Hypothalamus (tissue), 51 donors: ENCODE measurements at regions not wholly inside any gene's neighbourhood (a gene's known extent, or its start where the extent isn't known, plus 50 kb on each side); places are given as distances from the start of the nearest gene placed in this dataset.

ENCODE experiments used
- DNase-seq, 51 donors: peaks; one replicate each; lab custom pipeline; 2025; lab: John Stamatoyannopoulos, UW

DNA sequence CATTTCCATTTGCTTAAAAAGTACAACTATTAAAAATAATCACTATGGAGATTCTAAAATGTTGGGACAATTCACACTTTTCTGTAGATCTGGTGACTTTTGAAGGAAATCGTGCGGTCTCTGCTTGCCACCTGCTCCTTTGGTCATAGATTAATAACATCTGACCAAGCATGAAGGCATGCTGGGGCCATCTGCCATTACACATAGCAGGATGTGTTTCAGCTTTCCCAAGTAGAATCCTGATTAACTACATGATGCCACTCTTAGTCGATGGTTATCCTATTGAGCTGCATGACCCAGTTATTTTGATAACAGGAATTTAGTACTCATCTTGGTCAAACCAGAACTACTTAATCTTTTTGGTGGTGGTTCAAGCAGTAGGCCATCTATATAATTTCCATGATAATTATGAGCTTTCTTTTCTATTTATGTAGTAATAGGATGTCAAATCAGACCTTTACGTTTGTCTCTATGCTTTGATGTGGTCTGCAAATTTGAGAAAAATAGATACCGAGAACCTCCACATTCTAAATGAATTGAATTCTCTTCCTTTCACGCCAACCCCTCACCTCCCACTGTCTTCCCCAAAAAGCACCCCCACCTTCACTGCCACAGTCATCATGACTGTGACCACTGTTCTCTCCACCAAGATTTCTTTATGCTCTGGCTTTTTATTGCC is 158.1 kb downstream of the DIPK2A start:
- DNase-seq, result no peak

- DNase-seq, result no peak
Observed at GRCh38 chr3:144141074-144141473, 169.5 kb downstream of the DIPK2A start.

DNA sequence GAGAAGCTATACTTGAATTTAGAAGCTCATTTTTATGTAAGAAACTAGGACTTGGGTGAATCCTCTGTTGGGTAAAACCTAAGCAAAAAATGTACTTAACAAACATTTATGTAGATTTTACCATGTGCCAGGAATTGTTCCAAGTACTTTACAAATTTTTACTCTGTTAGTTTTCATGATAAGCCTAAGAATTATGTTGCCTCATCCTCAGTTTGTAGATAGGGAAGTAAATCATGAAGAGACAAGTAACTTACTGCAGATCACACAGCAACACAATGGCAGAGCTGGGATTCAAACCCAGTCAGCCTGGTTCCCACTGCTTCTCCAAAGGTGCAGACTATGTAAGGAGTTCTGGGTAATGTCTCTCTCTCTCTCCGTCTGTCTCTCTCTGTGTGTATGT is 169.9 kb downstream of the DIPK2A start:
- no peak for DNase-seq

DNA sequence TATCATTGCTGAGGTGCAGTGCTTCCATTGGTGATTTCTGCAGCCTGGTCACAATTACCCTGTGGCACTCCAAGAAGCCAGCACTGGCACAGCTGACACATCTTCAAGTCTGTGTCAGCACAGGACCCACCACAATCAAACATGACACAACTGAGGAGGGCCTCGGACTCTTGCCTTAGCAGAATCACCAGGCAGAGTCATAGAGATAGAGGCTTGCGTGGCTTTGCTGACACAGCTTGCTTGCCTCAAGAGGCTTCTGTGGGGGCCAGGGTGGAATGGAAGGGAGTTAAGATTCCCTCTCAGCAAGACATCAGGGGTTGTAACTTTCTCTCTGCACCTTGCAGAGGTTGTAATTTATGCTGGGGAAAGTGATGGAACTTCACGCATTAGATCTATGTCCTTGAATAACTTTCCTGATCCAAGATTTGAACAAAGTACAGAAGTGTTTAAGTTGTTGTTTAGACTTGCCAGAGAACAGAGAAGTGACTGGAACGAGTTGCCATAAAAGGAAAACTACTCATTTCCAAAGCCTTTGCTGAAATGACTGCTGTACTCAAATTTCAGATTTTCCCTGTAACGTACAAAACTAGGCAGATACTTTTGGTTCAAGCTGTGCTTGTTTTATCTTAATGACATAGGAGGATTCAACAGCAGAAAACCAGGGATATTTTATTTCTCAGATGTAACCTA is 170.7 kb downstream of the DIPK2A start:
- DNase-seq, result peak in 3 of 51 donors; percentile 2 to 13 (median 9)

DNA sequence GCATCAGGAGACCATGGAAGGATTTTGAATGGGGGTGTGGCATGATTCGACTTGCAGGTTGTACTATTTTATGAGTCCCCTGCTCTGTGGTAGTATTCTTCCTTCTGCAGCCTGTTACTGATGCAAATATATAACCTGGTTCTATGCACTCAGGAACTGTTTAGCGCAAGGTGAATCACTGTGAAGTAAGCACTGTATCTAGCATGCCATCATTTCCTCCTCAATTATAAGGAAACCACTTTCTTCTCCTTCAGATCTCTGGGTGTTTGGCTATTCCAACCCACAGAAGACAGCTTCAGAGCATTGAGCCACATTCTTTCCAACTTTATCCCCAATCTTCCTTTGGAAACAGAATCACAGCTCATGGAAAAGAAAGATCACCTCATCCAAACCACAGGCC is 176.7 kb downstream of the DIPK2A start:
- no peak for DNase-seq

GRCh38 chr3:144151983-144152382 is 180.4 kb downstream of the DIPK2A start:
- DNase-seq, result no peak

- no peak for DNase-seq
Observed at GRCh38 chr3:144160627-144161026, 189.0 kb downstream of the DIPK2A start.

GRCh38 chr3:144162042-144162441 is 190.4 kb downstream of the DIPK2A start:
- DNase-seq, result no peak

DNA sequence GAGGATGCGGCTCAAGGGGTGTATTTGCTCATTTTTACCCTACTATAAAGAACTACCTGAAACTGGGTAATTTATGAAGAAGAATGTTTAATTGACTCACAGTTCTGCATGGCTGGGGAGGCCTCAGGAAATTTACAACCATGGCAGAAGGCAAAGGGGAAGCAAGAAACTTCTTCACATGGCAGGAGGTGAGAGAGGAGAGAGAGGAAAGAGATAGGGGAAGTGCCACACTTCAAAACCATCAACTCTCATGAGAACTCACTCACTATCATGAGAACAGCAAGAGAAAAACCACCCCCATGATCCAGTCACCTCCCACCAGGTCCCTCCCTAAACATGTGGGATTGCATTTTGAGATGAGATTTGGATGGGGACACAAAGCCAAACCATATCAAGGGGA is 192.7 kb downstream of the DIPK2A start:
- no peak for DNase-seq

- no peak for DNase-seq
Observed at GRCh38 chr3:144165482-144165881, 193.9 kb downstream of the DIPK2A start.

DNA sequence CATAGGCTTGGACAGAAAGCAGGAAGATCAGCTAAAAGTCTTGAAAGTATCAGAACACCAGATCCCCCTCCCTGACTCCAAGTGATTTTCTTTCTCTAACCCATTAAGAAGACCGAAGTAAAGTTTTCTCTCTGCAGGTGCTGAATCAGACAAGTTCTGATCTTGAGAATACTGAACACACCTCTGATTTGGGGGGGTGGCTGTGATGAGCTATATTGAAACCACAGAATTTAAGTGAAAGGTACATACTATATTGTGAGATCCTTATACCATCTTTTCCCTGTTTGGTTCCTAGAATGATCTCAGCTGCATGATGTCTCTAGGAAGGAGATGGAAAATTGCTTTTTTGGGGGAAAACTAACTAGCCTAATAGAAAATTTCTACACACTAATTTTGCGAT is 196.0 kb downstream of the DIPK2A start:
- DNase-seq, result no peak

DNA sequence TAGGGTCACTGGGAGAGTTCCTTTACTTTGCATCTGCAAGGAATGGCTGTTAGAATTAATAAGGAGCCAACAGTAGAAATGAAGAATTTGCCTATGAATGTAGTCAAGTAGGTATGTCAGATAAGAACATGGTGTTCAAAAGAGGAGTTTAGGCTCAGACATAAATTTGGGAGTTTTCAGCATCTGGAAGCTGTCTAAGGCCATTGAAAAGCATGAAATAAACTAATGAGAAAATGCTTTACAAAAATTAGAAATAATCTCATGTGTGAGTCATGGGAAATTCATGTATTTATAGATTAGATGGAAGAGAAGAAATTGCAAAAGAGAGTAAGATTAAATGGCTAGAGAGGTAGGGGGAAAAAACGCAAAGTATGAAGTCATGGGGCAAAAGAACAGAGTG is 201.9 kb downstream of the DIPK2A start:
- no peak for DNase-seq

DNA sequence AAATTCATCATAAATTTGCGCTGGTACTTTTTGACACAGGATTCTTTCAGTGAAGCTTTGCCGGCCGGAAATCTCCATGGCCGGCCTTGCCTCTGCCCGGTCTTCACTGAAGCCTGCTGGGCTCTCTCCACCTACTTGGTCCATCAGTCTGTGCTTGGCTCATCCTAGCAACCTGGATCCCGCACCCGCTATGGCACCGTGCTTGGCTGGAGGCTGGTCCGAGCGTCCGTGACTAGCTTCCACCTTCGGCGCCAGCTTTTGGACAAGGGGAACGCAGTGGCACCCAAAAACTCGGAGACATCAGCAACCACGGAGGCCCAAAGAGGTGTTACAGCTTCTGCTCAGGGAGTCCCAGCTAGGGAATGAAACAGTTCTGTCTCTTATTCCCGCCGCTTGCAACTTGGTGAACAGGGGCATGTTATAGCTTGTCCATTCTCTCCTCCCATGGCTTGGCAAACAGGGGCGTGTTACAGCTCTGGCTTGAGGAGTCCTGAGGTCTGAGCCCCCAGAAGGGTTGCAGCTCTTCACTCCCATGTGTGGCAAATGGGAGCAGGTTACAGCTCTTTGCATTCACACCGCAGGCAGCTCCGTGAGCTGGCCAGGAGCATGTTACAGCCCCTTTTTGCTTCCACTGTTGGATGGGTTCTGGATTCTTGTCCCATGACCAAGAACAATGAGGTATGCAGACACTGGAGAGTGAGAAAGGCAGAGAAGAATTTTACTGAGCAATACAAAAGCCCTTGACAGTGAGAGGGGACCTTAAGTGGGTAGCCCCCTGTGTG is 204.2 kb downstream of the DIPK2A start:
- no peak for DNase-seq

GRCh38 chr3:144177649-144178048 is 206.0 kb downstream of the DIPK2A start:
- DNase-seq, result no peak

GRCh38 chr3:144178607-144179006 is 207.0 kb downstream of the DIPK2A start:
- no peak for DNase-seq

- no peak for DNase-seq
Observed at GRCh38 chr3:144181062-144181461, 209.4 kb downstream of the DIPK2A start.

GRCh38 chr3:144182501-144182900 is 210.9 kb downstream of the DIPK2A start:
- DNase-seq, result no peak

DNA sequence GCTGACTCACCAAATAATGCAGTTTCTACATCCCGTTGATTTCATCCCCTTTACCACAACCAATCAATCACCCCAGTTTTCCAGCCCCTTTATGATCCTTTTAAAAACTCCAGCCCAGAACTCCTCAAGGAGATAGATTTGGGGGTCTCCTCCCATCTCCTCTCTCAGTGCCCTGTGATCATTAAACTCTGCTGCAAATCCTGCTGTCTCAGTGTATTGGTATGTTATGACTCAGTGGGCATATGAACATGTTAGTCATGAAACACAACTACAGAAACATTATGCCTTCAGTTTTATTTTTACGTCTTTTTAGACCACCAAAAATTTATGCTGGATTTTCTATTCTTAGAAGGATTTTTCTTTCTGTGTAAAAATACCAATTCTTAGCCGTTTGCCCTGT is 213.7 kb downstream of the DIPK2A start:
- DNase-seq, result no peak

- DNase-seq, result no peak
Observed at GRCh38 chr3:144187531-144188210, 216.0 kb downstream of the DIPK2A start.

- DNase-seq, result no peak
Observed at GRCh38 chr3:144189044-144189443, 217.4 kb downstream of the DIPK2A start.

DNA sequence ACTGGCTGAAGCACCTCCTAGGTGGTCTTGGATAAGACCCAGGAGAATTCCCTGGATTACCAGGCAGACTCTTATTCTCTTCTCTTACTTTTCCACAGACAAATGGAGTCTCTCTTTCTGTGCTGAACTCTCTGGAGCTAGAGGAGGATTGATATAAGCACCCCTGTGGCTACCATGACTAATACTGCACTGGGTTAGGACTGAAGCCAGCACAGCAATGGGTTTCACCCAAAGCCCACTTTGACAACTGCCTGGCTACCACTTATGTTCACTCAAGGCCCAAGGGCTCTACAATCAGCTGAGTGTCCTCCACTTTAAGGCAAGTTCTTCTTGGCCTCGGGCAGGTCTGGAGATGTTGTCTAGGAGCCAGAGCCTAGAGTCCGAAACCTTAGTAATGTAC is 225.5 kb downstream of the DIPK2A start:
- no peak for DNase-seq
